Astrocyte of the spinal cord (primary cell): ENCODE measurements at regions not wholly inside any gene's neighbourhood (a gene's known extent, or its start where the extent isn't known, plus 50 kb on each side); places are given as distances from the start of the nearest gene placed in this dataset.
"Not testable (repeated sequence)": the region's sequence is repeated elsewhere in the genome, so short reads cannot be mapped to it uniquely, and the experiment has no call there.

Source experiments
- DNase-seq: peaks from one replicate; pipeline ENCODE4 v3.0.0; 2011; ENCODE audit warnings: low read depth, low spot score
- H3K4me3 ChIP-seq: 2 replicates; pipeline ENCODE4 v1.5.1; 2011; ENCODE audit warnings: low read depth, mild to moderate bottlenecking, low read length, moderate library complexity
- CTCF ChIP-seq: IDR thresholded peaks from 2 replicates; pipeline ENCODE4 v1.5.1; 2012; ENCODE audit warnings: low read depth, mild to moderate bottlenecking, low read length, inconsistent platforms
- in situ Hi-C: cut with HindIII; loops from 2 replicates; pipeline ENCODE4 v1.10.0; 2017; ENCODE audit warnings: low sequenced_read_pairs

GRCh38 chr10:120183546-120183945 is 273.5 kb upstream of the PLPP4 start:
- no peak for DNase-seq
- H3K4me3 ChIP-seq: no peak overlapping the region
- in situ Hi-C loops: no loop called here
- TF ChIP-seq CTCF: no peak

GRCh38 chr10:120184547-120185337 is 272.3 kb upstream of the PLPP4 start:
- in situ Hi-C loops: no loop called here
- DNase-seq: no peak
- no peak overlapping the region for H3K4me3 ChIP-seq
- no peak for TF ChIP-seq CTCF

GRCh38 chr10:120186506-120186905 is 270.5 kb upstream of the PLPP4 start:
- in situ Hi-C loops: no loop called here
- no peak overlapping the region for H3K4me3 ChIP-seq
- no peak for DNase-seq
- TF ChIP-seq CTCF: no peak

- H3K4me3 ChIP-seq, in situ Hi-C loops, DNase-seq: not testable (repeated sequence)
These were observed 269.9 kb upstream of the PLPP4 start for GRCh38 chr10:120187168-120187567.

- no peak for DNase-seq
- no peak overlapping the region for H3K4me3 ChIP-seq
- in situ Hi-C loops: no loop called here
- TF ChIP-seq CTCF: no peak
These were observed 268.1 kb upstream of the PLPP4 start for GRCh38 chr10:120188950-120189349.

- in situ Hi-C loops: no loop called here
These were observed 260.9 kb upstream of the PLPP4 start for GRCh38 chr10:120195984-120196712.

More at GRCh38 chr10:120195984-120196712, 260.9 kb upstream of the PLPP4 start:
- DNase-seq: no peak
- TF ChIP-seq CTCF: no peak
- no peak overlapping the region for H3K4me3 ChIP-seq
